Testis (tissue), 2 donors: ENCODE measurements at regions not wholly inside any gene's neighbourhood (a gene's known extent, or its start where the extent isn't known, plus 50 kb on each side); places are given as distances from the start of the nearest gene placed in this dataset.
"Not testable (repeated sequence)": the region's sequence is repeated elsewhere in the genome, so short reads cannot be mapped to it uniquely, and the experiment has no call there.

Experiments
- DNase-seq: peaks from one replicate; pipeline ENCODE4 v3.0.0-alpha.2; 2019
- H3K27ac ChIP-seq, 2 donors: fragments of 200-600 bp; sonication (generic); one replicate each; pipeline ENCODE4 v1.5.1; 2019
- H3K27me3 ChIP-seq: fragments of 200-600 bp; sonication (generic); one replicate; pipeline ENCODE4 v1.5.1; 2019
- H3K36me3 ChIP-seq: fragments of 200-600 bp; sonication (generic); one replicate; pipeline ENCODE4 v1.5.1; 2017; ENCODE audit warnings: low read depth; ENCODE audit errors: missing control alignments
- H3K4me1 ChIP-seq: fragments of 200-600 bp; sonication (generic); one replicate; pipeline ENCODE4 v1.5.1; 2019
- H3K4me3 ChIP-seq, 2 donors: fragments of 200-600 bp; sonication (generic); one replicate each; pipeline ENCODE4 v1.5.1; 2017 to 2019
- H3K9me3 ChIP-seq: fragments of 200-600 bp; sonication (generic); one replicate; pipeline ENCODE4 v1.5.1; 2017
- CTCF ChIP-seq, 3 experiments: fragments of 450-650 bp in 2 of 3; fragments of 200-600 bp in 1 of 3; sonication (generic) in 1 of 3; IDR thresholded peaks; one replicate each; pipeline ENCODE4 v1.5.1; 2016 to 2019; ENCODE audit warnings: antibody characterized with exemption in 3 of 3, mild to moderate bottlenecking in 2 of 3, moderate library complexity in 1 of 3
- POLR2A ChIP-seq: fragments of 450-650 bp; IDR thresholded peaks from one replicate; pipeline ENCODE4 v1.6.1; 2017; ENCODE audit warnings: antibody characterized with exemption, mild to moderate bottlenecking, moderate library complexity
- WGBS, 2 donors: methylation state at CpG; one replicate each; pipeline ENCODE4 v1.1.5; 2018; 5-methylcytosine and 5-hydroxymethylcytosine counted together
- intact Hi-C: fragments of 100-400 bp; cut with DNase I; formaldehyde crosslinking; loops from one replicate; pipeline ENCODE4 v1.15.1; 2023; ENCODE audit warnings: low total_unique reads

GRCh38 chr2:35821675-35822074 lies 533.9 kb upstream of the CRIM1 start:
- TF ChIP-seq CTCF (IDR thresholded peaks at IDR 0.05) (no peak), POLR2A (no peak)
- Histone ChIP-seq H3K9me3 (no peaks in the 10 kb centered on the region), H3K27me3 (no peaks in the 10 kb centered on the region), H3K27ac (no peak overlapping the region), H3K4me1 (no peaks in the 10 kb centered on the region), H3K4me3 (no peak overlapping the region), H3K36me3 (no peaks in the 10 kb centered on the region)
- 14 to 58% methylated on average over 1 to 2 of the region's 2 CpGs for WGBS, 2 donors
- no peak for DNase-seq
- intact Hi-C loops, result no loop called here

- H3K27ac ChIP-seq, result no peak overlapping the region
- no peak for DNase-seq
- H3K4me1 ChIP-seq, result no peaks in the 10 kb centered on the region
- no peaks in the 10 kb centered on the region for H3K36me3 ChIP-seq
- TF ChIP-seq CTCF (IDR thresholded peaks at IDR 0.05), result no peak
- no peak for TF ChIP-seq POLR2A
- WGBS, 2 donors, result 67 to 81% methylated on average over 2 of the region's 2 CpGs
- intact Hi-C loops, result no loop called here
- no peak overlapping the region for H3K4me3 ChIP-seq
- H3K9me3 ChIP-seq, result no peaks in the 10 kb centered on the region
- H3K27me3 ChIP-seq, result no peaks in the 10 kb centered on the region
These were observed 535.2 kb upstream of the CRIM1 start for GRCh38 chr2:35820391-35820790.

- no peak overlapping the region for H3K4me3 ChIP-seq
- no peaks in the 10 kb centered on the region for H3K27me3 ChIP-seq
- no peaks in the 10 kb centered on the region for H3K4me1 ChIP-seq
- 48 to 62% methylated on average over 2 of the region's 2 CpGs for WGBS, 2 donors
- H3K36me3 ChIP-seq, result no peaks in the 10 kb centered on the region
- H3K9me3 ChIP-seq, result no peaks in the 10 kb centered on the region
- H3K27ac ChIP-seq, result no peak overlapping the region
- TF ChIP-seq CTCF (IDR thresholded peaks at IDR 0.05), result no peak
- TF ChIP-seq POLR2A, result no peak
- no peak for DNase-seq
- intact Hi-C loops, result no loop called here
These were observed 536.5 kb upstream of the CRIM1 start for GRCh38 chr2:35819033-35819432.

- intact Hi-C loops, H3K9me3 ChIP-seq, DNase-seq, H3K36me3 ChIP-seq, H3K27ac ChIP-seq, H3K27me3 ChIP-seq, H3K4me1 ChIP-seq, H3K4me3 ChIP-seq: not testable (repeated sequence)
- WGBS, 2 donors, result 71 to 82% methylated on average over 2 of the region's 2 CpGs
These were observed 537.2 kb upstream of the CRIM1 start for GRCh38 chr2:35818359-35818758.

- WGBS, 2 donors, result 46 to 65% methylated on average over 7 of the region's 7 CpGs
- H3K27ac ChIP-seq, H3K36me3 ChIP-seq, H3K27me3 ChIP-seq, intact Hi-C loops, H3K4me1 ChIP-seq, H3K9me3 ChIP-seq, H3K4me3 ChIP-seq, DNase-seq: not testable (repeated sequence)
These were observed 541.0 kb upstream of the CRIM1 start for GRCh38 chr2:35814597-35814996.

GRCh38 chr2:35803126-35803525 lies 552.5 kb upstream of the CRIM1 start:
- Histone ChIP-seq H3K27me3 (no peaks in the 10 kb centered on the region), H3K4me1 (no peaks in the 10 kb centered on the region), H3K36me3 (no peaks in the 10 kb centered on the region), H3K9me3 (no peaks in the 10 kb centered on the region), H3K4me3 (no peak overlapping the region), H3K27ac (no peak overlapping the region)
- intact Hi-C loops, result no loop called here
- DNase-seq, result no peak
- 77 to 79% methylated on average over 4 of the region's 4 CpGs for whole genome bisulfite sequencing, 2 donors
- TF ChIP-seq CTCF (IDR thresholded peaks at IDR 0.05) (no peak), POLR2A (no peak)
